Ishikawa (cell line): ENCODE measurements at regions not wholly inside any gene's neighbourhood (a gene's known extent, or its start where the extent isn't known, plus 50 kb on each side); places are given as distances from the start of the nearest gene placed in this dataset.

Experiments used
- EP300 ChIP-seq: IDR thresholded peaks from 2 replicates; pipeline ENCODE4 v1.6.1; 2012; ENCODE audit warnings: borderline replicate concordance
- FOXM1 ChIP-seq: IDR thresholded peaks from 2 replicates; pipeline ENCODE4 v1.6.1; 2012; ENCODE audit warnings: low read depth, borderline replicate concordance
- MAX ChIP-seq: IDR thresholded peaks from 2 replicates; pipeline ENCODE4 v1.6.1; 2012
- NFIC ChIP-seq: IDR thresholded peaks from 2 replicates; pipeline ENCODE4 v1.6.1; 2012
- RAD21 ChIP-seq: IDR thresholded peaks from 2 replicates; pipeline ENCODE4 v1.6.1; 2012; ENCODE audit warnings: low read depth
- REST ChIP-seq: IDR thresholded peaks from 2 replicates; pipeline ENCODE4 v1.6.1; 2012; ENCODE audit warnings: low read depth, mild to moderate bottlenecking
- TCF12 ChIP-seq: IDR thresholded peaks from 2 replicates; pipeline ENCODE4 v1.6.1; 2012; ENCODE audit warnings: low read depth
- TEAD4 ChIP-seq: IDR thresholded peaks from 2 replicates; pipeline ENCODE4 v1.6.1; 2012
- USF1 ChIP-seq: IDR thresholded peaks from 2 replicates; pipeline ENCODE4 v1.6.1; 2012
- YY1 ChIP-seq: IDR thresholded peaks from 2 replicates; pipeline ENCODE4 v1.6.1; 2012; ENCODE audit warnings: low read depth

GRCh38 chr7:136078630-136079029 lies 101.5 kb upstream of the MTPN start:
- TF ChIP-seq RAD21: no peak
- no peak for TF ChIP-seq YY1
- TF ChIP-seq NFIC: no peak
- no peak for TF ChIP-seq MAX
- TF ChIP-seq TCF12: no peak
- TF ChIP-seq EP300: no peak
- TF ChIP-seq REST: no peak
- no peak for TF ChIP-seq FOXM1
- TF ChIP-seq USF1: no peak
- TF ChIP-seq TEAD4: no peak
